ENCODE measurements at regions not wholly inside any gene's neighbourhood (a gene's known extent, or its start where the extent isn't known, plus 50 kb on each side); places are given as distances from the start of the nearest gene placed in this dataset.

GRCh38 chr10:44020322-44021111 lies 364.4 kb downstream of the CXCL12 start:
- no peak for DNase-seq

- no peak for DNase-seq
These were observed 367.3 kb downstream of the CXCL12 start for GRCh38 chr10:44017483-44018145.

- no peak for DNase-seq
These were observed 368.1 kb downstream of the CXCL12 start for GRCh38 chr10:44016589-44017482.

GRCh38 chr10:44015702-44016500 lies 367.2 kb upstream of the ZNF32 start:
- no peak for DNase-seq

GRCh38 chr10:44014644-44015250 lies 366.1 kb upstream of the ZNF32 start:
- no peak for DNase-seq

GRCh38 chr10:44013981-44014380 lies 365.3 kb upstream of the ZNF32 start:
- DNase-seq: no peak

- DNase-seq: no peak
These were observed 364.2 kb upstream of the ZNF32 start for GRCh38 chr10:44012921-44013320.

- DNase-seq: no peak
These were observed 362.9 kb upstream of the ZNF32 start for GRCh38 chr10:44011603-44011981.

- no peak for DNase-seq
These were observed 362.4 kb upstream of the ZNF32 start for GRCh38 chr10:44010873-44011602.

GRCh38 chr10:44009891-44010632 lies 361.4 kb upstream of the ZNF32 start:
- DNase-seq: no peak

GRCh38 chr10:44008917-44009709 lies 360.4 kb upstream of the ZNF32 start:
- no peak for DNase-seq

GRCh38 chr10:44008270-44008916 lies 359.7 kb upstream of the ZNF32 start:
- DNase-seq: no peak

- no peak for DNase-seq
These were observed 358.1 kb upstream of the ZNF32 start for GRCh38 chr10:44006771-44007170.

- DNase-seq: no peak
These were observed 357.1 kb upstream of the ZNF32 start for GRCh38 chr10:44005788-44006099.

- DNase-seq: no peak
These were observed 356.5 kb upstream of the ZNF32 start for GRCh38 chr10:44004913-44005787.

GRCh38 chr10:43998021-43998809 lies 349.5 kb upstream of the ZNF32 start:
- DNase-seq: no peak

- DNase-seq: no peak
These were observed 348.6 kb upstream of the ZNF32 start for GRCh38 chr10:43997330-43997729.

- no peak for DNase-seq
These were observed 345.9 kb upstream of the ZNF32 start for GRCh38 chr10:43994539-43994938.

All from hematopoietic multipotent progenitor cell treated with erythropoietin and hydrocortisone succinate and interleukin-3 and kit ligand, for 4 days (in vitro differentiated cells).